Right atrium auricular region (tissue), 2 donors: ENCODE measurements at regions not wholly inside any gene's neighbourhood (a gene's known extent, or its start where the extent isn't known, plus 50 kb on each side); places are given as distances from the start of the nearest gene placed in this dataset.

ENCODE experiments used
- DNase-seq: peaks from one replicate; pipeline ENCODE4 v3.0.0-alpha.2; 2019; ENCODE audit warnings: low spot score
- H3K27ac ChIP-seq, 2 donors: fragments of 200-600 bp; sonication (generic); 1 replicate in 1 of 2; 2 replicates in 1 of 2; pipeline ENCODE4 v1.5.1; 2016 to 2019
- H3K27me3 ChIP-seq, 2 donors: fragments of 200-600 bp; sonication (generic); one replicate each; pipeline versions ENCODE4 v1.5.1 to v1.6.0; 2017 to 2019
- H3K36me3 ChIP-seq: fragments of 200-600 bp; sonication (generic); one replicate; pipeline ENCODE4 v1.5.1; 2016
- H3K4me1 ChIP-seq, 2 donors: fragments of 200-600 bp; sonication (generic); one replicate each; pipeline versions ENCODE4 v1.5.1 to v1.6.0; 2017 to 2019
- H3K4me3 ChIP-seq, 2 donors: fragments of 200-600 bp; sonication (generic); 1 replicate in 1 of 2; 2 replicates in 1 of 2; pipeline ENCODE4 v1.5.1; 2017 to 2019; ENCODE audit warnings: mild to moderate bottlenecking in 1 of 2, moderate library complexity in 1 of 2
- H3K9me3 ChIP-seq, 2 donors: fragments of 200-600 bp; sonication (generic); one replicate each; pipeline ENCODE4 v1.5.1; 2019
- CTCF ChIP-seq, 2 donors: fragments of 200-600 bp; sonication (generic); IDR thresholded peaks; one replicate each; pipeline ENCODE4 v1.5.1; 2019; ENCODE audit warnings: antibody characterized with exemption in 2 of 2

GRCh38 chr21:32884062-32884461 lies 112.5 kb upstream of the PAXBP1 start:
- H3K4me3 ChIP-seq, result no peak overlapping the region
- no peak for DNase-seq
- TF ChIP-seq CTCF (IDR thresholded peaks at IDR 0.05), result no peak
- no peaks in the 10 kb centered on the region for H3K9me3 ChIP-seq
- H3K27ac ChIP-seq, result no peak overlapping the region
- H3K4me1 ChIP-seq, result no peaks in the 10 kb centered on the region
- no peaks in the 10 kb centered on the region for H3K27me3 ChIP-seq
- H3K36me3 ChIP-seq, result no peaks in the 10 kb centered on the region

- Histone ChIP-seq H3K9me3 (no peaks in the 10 kb centered on the region), H3K27ac (no peak overlapping the region), H3K4me1 (no peaks in the 10 kb centered on the region), H3K27me3 (no peaks in the 10 kb centered on the region), H3K36me3 (no peaks in the 10 kb centered on the region), H3K4me3 (no peak overlapping the region)
- no peak for TF ChIP-seq CTCF (IDR thresholded peaks at IDR 0.05)
- no peak for DNase-seq
Measured at GRCh38 chr21:32886339-32886738, 114.8 kb upstream of the PAXBP1 start.

- Histone ChIP-seq H3K27ac (no peak overlapping the region), H3K36me3 (no peaks in the 10 kb centered on the region), H3K4me1 (no peaks in the 10 kb centered on the region), H3K27me3 (no peaks in the 10 kb centered on the region), H3K9me3 (no peaks in the 10 kb centered on the region), H3K4me3 (no peak overlapping the region)
- DNase-seq, result no peak
- no peak for TF ChIP-seq CTCF (IDR thresholded peaks at IDR 0.05)
Measured at GRCh38 chr21:32887026-32887425, 115.5 kb upstream of the PAXBP1 start.

GRCh38 chr21:32888971-32889370 lies 117.4 kb upstream of the PAXBP1 start:
- Histone ChIP-seq H3K4me1 (no peaks in the 10 kb centered on the region), H3K4me3 (no peak overlapping the region), H3K9me3 (no peaks in the 10 kb centered on the region), H3K27ac (no peak overlapping the region), H3K36me3 (no peaks in the 10 kb centered on the region), H3K27me3 (no peaks in the 10 kb centered on the region)
- DNase-seq, result no peak
- TF ChIP-seq CTCF (IDR thresholded peaks at IDR 0.05), result no peak

DNA sequence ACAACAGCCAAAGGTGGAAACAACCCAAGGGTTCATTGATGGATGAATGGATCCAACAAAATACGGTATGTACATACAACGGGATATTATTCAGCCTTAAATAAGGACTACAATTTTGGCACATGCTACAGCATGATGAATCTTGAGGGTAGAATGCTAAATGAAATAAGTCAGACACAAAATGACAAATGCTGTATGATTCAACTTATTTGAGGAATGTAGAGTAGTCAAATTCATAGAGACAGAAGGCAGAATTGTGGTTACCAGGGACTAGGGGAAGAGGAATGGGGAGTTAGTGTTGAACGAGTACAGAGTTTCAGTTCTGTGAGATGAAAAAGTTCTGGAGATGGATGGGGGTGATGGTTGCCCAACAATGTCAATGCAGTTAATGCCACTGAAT lies 118.0 kb upstream of the PAXBP1 start:
- Histone ChIP-seq H3K27ac (no peak overlapping the region), H3K4me1 (no peaks in the 10 kb centered on the region), H3K4me3 (no peak overlapping the region), H3K36me3 (no peaks in the 10 kb centered on the region), H3K9me3 (no peaks in the 10 kb centered on the region), H3K27me3 (no peaks in the 10 kb centered on the region)
- no peak for DNase-seq
- no peak for TF ChIP-seq CTCF (IDR thresholded peaks at IDR 0.05)

DNA sequence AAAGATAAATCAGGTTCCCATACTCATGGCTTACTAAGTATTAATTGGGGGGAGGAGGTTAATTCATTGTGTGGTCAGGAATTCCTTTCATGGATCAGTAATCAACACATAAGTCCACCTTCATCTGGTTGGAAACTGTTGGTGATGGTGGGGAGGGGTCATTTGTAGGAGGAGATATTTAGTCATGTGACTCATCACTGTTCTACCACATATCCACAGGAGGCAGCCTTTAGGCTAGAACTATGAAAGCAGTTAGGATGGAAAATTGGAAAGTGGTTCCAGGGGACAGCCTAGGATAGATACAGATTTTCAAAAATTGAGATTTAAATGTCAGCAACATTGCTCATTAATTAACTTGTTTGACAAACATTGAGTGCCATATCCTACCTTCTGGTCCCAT lies 122.8 kb upstream of the PAXBP1 start:
- Histone ChIP-seq H3K36me3 (no peaks in the 10 kb centered on the region), H3K4me3 (no peak overlapping the region), H3K27ac (no peak overlapping the region), H3K4me1 (no peaks in the 10 kb centered on the region), H3K9me3 (no peaks in the 10 kb centered on the region), H3K27me3 (no peaks in the 10 kb centered on the region)
- TF ChIP-seq CTCF (IDR thresholded peaks at IDR 0.05), result no peak
- DNase-seq, result no peak
